Activated CD8-positive, alpha-beta memory T cell treated with anti-CD3 and anti-CD28 coated beads, Interleukin-2, amount 10 ng/mL, durations not matched to agents 7 days and 5 days (primary cell): ENCODE measurements at regions not wholly inside any gene's neighbourhood (a gene's known extent, or its start where the extent isn't known, plus 50 kb on each side); places are given as distances from the start of the nearest gene placed in this dataset.

ENCODE experiments used
- ATAC-seq: fragments of 150-1000 bp; cut with Tn5 transposase; one replicate; pipeline ENCODE4 v1.10.0; 2021; ENCODE audit warnings: moderate library complexity
- CTCF ChIA-PET: fragments of 350-600 bp; sonication (Branson Sonifier 250); formaldehyde crosslinking; loops from one replicate; lab custom pipeline; 2021; ENCODE audit warnings: antibody characterized with exemption; lab: Charles Lee
- DNase-seq: peaks from one replicate; pipeline ENCODE4 v3.0.0-alpha.2; 2020
- H3K27ac Mint-ChIP-seq: one replicate; pipeline ENCODE4 v1.8.0; 2021; ENCODE audit warnings: mild to moderate bottlenecking, mixed read lengths
- H3K27me3 Mint-ChIP-seq: one replicate; pipeline ENCODE4 v1.8.0; 2021; ENCODE audit warnings: mixed read lengths
- H3K36me3 Mint-ChIP-seq: one replicate; pipeline ENCODE4 v1.8.0; 2021; ENCODE audit warnings: mild to moderate bottlenecking, mixed read lengths
- H3K4me1 Mint-ChIP-seq: one replicate; pipeline ENCODE4 v1.8.0; 2021; ENCODE audit warnings: mixed read lengths
- H3K4me3 Mint-ChIP-seq: one replicate; pipeline ENCODE4 v1.8.0; 2021; ENCODE audit warnings: mild to moderate bottlenecking, moderate library complexity, mixed read lengths
- H3K9me3 Mint-ChIP-seq: one replicate; pipeline ENCODE4 v1.8.0; 2022; ENCODE audit warnings: low read depth, mixed read lengths

DNA sequence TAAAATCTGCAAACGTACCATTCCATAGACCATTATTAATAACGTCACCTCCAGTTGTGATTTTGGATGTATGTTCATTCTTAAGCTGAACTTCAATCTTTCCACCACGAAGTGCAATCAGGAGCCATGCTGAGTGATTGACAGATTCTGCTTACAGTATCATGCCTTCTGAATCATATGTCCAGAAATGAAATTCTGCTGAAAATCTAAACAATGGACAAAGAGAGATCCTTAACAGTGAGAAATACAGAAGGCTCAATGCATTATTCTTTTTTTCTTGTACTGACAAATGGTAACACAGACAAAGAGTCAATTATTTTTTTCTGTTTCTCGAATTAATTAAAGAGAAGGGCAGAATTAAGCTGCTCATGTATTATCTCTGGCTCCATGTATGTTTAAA is 1114.5 kb downstream of the EPHA3 start:
- peaks cover 11% of the 10 kb centered on the region for H3K9me3 Mint-ChIP-seq
- H3K4me1 Mint-ChIP-seq = no peaks in the 10 kb centered on the region
- no peak for ATAC-seq
- H3K27me3 Mint-ChIP-seq = no peaks in the 10 kb centered on the region
- no peak overlapping the region for H3K4me3 Mint-ChIP-seq
- DNase-seq = no peak
- H3K36me3 Mint-ChIP-seq = no peaks in the 10 kb centered on the region
- no peak overlapping the region for H3K27ac Mint-ChIP-seq
- CTCF ChIA-PET = no interaction called here

- H3K27me3 Mint-ChIP-seq = no peaks in the 10 kb centered on the region
- CTCF ChIA-PET = no interaction called here
- DNase-seq = no peak
- ATAC-seq = no peak
- no peaks in the 10 kb centered on the region for H3K36me3 Mint-ChIP-seq
- no peak overlapping the region for H3K4me3 Mint-ChIP-seq
- H3K9me3 Mint-ChIP-seq = peaks cover 9% of the 10 kb centered on the region
- H3K4me1 Mint-ChIP-seq = no peaks in the 10 kb centered on the region
- no peak overlapping the region for H3K27ac Mint-ChIP-seq
These were observed 1134.1 kb downstream of the EPHA3 start for GRCh38 chr3:90241481-90241880.

DNA sequence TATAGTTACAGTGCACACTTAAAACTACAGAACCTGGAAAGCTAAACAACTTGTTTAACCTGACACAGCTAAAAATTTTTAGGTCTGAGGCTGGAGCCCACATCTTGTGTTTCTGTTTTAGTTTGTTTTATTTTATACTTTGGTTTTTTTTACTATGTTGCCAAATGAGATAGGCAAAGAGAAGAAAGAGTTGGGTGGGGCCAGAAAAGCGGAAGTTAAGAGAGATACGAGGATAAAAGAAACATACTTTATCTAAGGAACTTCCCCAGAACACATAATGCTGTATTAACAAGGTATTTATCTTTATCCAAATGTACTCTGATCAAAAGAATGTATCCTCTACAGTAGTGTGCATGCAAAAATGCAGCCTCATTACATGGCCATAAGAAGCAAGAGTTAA is 1145.7 kb downstream of the EPHA3 start:
- no peaks in the 10 kb centered on the region for H3K4me1 Mint-ChIP-seq
- DNase-seq = no peak
- no peaks in the 10 kb centered on the region for H3K27me3 Mint-ChIP-seq

GRCh38 chr3:90261481-90262433 is 1154.3 kb downstream of the EPHA3 start:
- no peak overlapping the region for H3K4me3 Mint-ChIP-seq
- CTCF ChIA-PET = interaction anchor here (0.9 kb wide), 1 partner anchor 11 kb away, joined by 3 read pairs; no protein-coding TSS in a partner anchor
- H3K4me1 Mint-ChIP-seq = no peaks in the 10 kb centered on the region
- no peak for ATAC-seq
- no peaks in the 10 kb centered on the region for H3K27me3 Mint-ChIP-seq
- no peak for DNase-seq
- peaks cover 12% of the 10 kb centered on the region for H3K9me3 Mint-ChIP-seq
- no peaks in the 10 kb centered on the region for H3K36me3 Mint-ChIP-seq
- no peak overlapping the region for H3K27ac Mint-ChIP-seq

More for the DNA sequence above, 1145.7 kb downstream of the EPHA3 start:
- H3K9me3 Mint-ChIP-seq = peaks cover 3% of the 10 kb centered on the region
- no peak overlapping the region for H3K27ac Mint-ChIP-seq
- no peak for ATAC-seq
- CTCF ChIA-PET = no interaction called here
- no peaks in the 10 kb centered on the region for H3K36me3 Mint-ChIP-seq
- H3K4me3 Mint-ChIP-seq = no peak overlapping the region
